ENCODE measurements at regions not wholly inside any gene's neighbourhood (a gene's known extent, or its start where the extent isn't known, plus 50 kb on each side); places are given as distances from the start of the nearest gene placed in this dataset.
"Not testable (repeated sequence)": the region's sequence is repeated elsewhere in the genome, so short reads cannot be mapped to it uniquely, and the experiment has no call there.

- no peak for DNase-seq (ENCODE audit: low spot score)
Observed at GRCh38 chrX:140337263-140337662, 167.6 kb downstream of the SOX3 start.

GRCh38 chrX:140318296-140318695, 186.6 kb downstream of the SOX3 start:
- DNase-seq (ENCODE audit: low spot score) = no peak

- peak; percentile 1 for DNase-seq (ENCODE audit: low spot score)
Observed at GRCh38 chrX:140317462-140317861, 187.4 kb downstream of the SOX3 start.

- no peak for DNase-seq (ENCODE audit: low spot score)
Observed at GRCh38 chrX:140298960-140299825, 205.7 kb downstream of the SOX3 start.

GRCh38 chrX:140297273-140297672, 207.6 kb downstream of the SOX3 start:
- DNase-seq (ENCODE audit: low spot score) = no peak

GRCh38 chrX:140292961-140293360, 211.9 kb downstream of the SOX3 start:
- no peak for DNase-seq (ENCODE audit: low spot score)

- no peak for DNase-seq (ENCODE audit: low spot score)
Observed at GRCh38 chrX:140292188-140292587, 212.7 kb downstream of the SOX3 start.

- no peak for DNase-seq (ENCODE audit: low spot score)
Observed at GRCh38 chrX:140274811-140275525, 229.9 kb downstream of the SOX3 start.

GRCh38 chrX:140273921-140274320, 230.9 kb downstream of the SOX3 start:
- DNase-seq (ENCODE audit: low spot score) = no peak

- DNase-seq (ENCODE audit: low spot score) = no peak
Observed at GRCh38 chrX:140250391-140250790, 254.5 kb downstream of the SOX3 start.

- DNase-seq (ENCODE audit: low spot score) = no peak
Observed at GRCh38 chrX:140249088-140249487, 255.8 kb downstream of the SOX3 start.

GRCh38 chrX:140229191-140229590, 263.9 kb upstream of the CXorf66 start:
- DNase-seq (ENCODE audit: low spot score) = no peak

- DNase-seq (ENCODE audit: low spot score) = not testable (repeated sequence)
Observed at GRCh38 chrX:140226037-140226436, 260.7 kb upstream of the CXorf66 start.

- not testable (repeated sequence) for DNase-seq (ENCODE audit: low spot score)
Observed at GRCh38 chrX:140215894-140216293, 250.6 kb upstream of the CXorf66 start.

- not testable (repeated sequence) for DNase-seq (ENCODE audit: low spot score)
Observed at GRCh38 chrX:140214518-140214917, 249.2 kb upstream of the CXorf66 start.

- DNase-seq (ENCODE audit: low spot score) = no peak
Observed at GRCh38 chrX:140206657-140207056, 241.3 kb upstream of the CXorf66 start.

- DNase-seq (ENCODE audit: low spot score) = no peak
Observed at GRCh38 chrX:140190441-140191108, 225.3 kb upstream of the CXorf66 start.

- DNase-seq (ENCODE audit: low spot score) = no peak
Observed at GRCh38 chrX:140180585-140180984, 215.3 kb upstream of the CXorf66 start.

GRCh38 chrX:140177821-140178220, 212.5 kb upstream of the CXorf66 start:
- DNase-seq (ENCODE audit: low spot score) = no peak

GRCh38 chrX:140172401-140172800, 207.1 kb upstream of the CXorf66 start:
- DNase-seq (ENCODE audit: low spot score) = no peak

GRCh38 chrX:140167551-140167950, 202.2 kb upstream of the CXorf66 start:
- DNase-seq (ENCODE audit: low spot score) = no peak

GRCh38 chrX:140165849-140166248, 200.5 kb upstream of the CXorf66 start:
- no peak for DNase-seq (ENCODE audit: low spot score)

- DNase-seq (ENCODE audit: low spot score) = no peak
Observed at GRCh38 chrX:140164391-140164790, 199.1 kb upstream of the CXorf66 start.

Data from NAMALWA (cell line).